OCI-LY3 (cell line): ENCODE measurements at regions not wholly inside any gene's neighbourhood (a gene's known extent, or its start where the extent isn't known, plus 50 kb on each side); places are given as distances from the start of the nearest gene placed in this dataset.

Source experiments
- CTCF ChIP-seq: fragments of 200-600, 300-600 bp; sonication (generic); IDR thresholded peaks from 2 replicates; pipeline ENCODE4 v1.5.1; 2014; ENCODE audit warnings: antibody characterized with exemption, low read length, low read depth
- EZH2phosphoT487 ChIP-seq: fragments of 200-600 bp; shearing (Covaris generic); IDR thresholded peaks from 2 replicates; pipeline ENCODE4 v1.6.1; 2018; ENCODE audit warnings: antibody characterized with exemption, mixed run types, low read depth

GRCh38 chr6:51552435-51552834, 535.0 kb downstream of the PKHD1 start:
- TF ChIP-seq CTCF: no peak
- no peak for TF ChIP-seq EZH2phosphoT487
